ENCODE measurements at regions not wholly inside any gene's neighbourhood (a gene's known extent, or its start where the extent isn't known, plus 50 kb on each side); places are given as distances from the start of the nearest gene placed in this dataset.

DNA sequence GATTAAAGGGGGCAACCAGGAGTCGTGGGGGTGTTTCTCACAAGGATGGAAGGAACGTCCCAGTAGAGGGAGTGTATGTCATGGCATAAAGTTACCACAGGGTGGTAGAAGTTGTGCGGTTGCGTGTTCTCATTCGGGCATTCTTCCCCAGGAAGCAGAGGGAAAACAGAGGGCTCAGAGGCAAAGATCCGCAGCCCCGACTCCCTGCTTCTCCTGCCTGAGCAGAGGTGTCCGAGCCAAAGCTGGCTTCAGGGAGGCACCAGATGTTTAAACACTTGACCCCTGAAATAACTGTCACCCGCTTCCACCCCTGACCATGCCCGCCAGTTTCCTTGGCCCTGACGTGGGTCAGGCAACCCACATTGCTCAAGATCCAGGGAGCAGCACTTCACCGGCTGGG is 83.7 kb downstream of the EN1 start:
- TF ChIP-seq, protein P1, sequence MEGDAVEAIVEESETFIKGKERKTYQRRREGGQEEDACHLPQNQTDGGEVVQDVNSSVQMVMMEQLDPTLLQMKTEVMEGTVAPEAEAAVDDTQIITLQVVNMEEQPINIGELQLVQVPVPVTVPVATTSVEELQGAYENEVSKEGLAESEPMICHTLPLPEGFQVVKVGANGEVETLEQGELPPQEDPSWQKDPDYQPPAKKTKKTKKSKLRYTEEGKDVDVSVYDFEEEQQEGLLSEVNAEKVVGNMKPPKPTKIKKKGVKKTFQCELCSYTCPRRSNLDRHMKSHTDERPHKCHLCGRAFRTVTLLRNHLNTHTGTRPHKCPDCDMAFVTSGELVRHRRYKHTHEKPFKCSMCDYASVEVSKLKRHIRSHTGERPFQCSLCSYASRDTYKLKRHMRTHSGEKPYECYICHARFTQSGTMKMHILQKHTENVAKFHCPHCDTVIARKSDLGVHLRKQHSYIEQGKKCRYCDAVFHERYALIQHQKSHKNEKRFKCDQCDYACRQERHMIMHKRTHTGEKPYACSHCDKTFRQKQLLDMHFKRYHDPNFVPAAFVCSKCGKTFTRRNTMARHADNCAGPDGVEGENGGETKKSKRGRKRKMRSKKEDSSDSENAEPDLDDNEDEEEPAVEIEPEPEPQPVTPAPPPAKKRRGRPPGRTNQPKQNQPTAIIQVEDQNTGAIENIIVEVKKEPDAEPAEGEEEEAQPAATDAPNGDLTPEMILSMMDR (IDR thresholded peaks at IDR 0.05; ENCODE audit: insufficient read depth, low read length, poor library complexity, severe bottlenecking), result no peak
- TF ChIP-seq EZH2phosphoT487 (conservative IDR thresholded peaks at IDR 0.05; ENCODE audit: low read length), result no peak

Measured in SU-DHL-6 (cell line).